GM04503 (cell line): ENCODE measurements at regions not wholly inside any gene's neighbourhood (a gene's known extent, or its start where the extent isn't known, plus 50 kb on each side); places are given as distances from the start of the nearest gene placed in this dataset.
"Not testable (repeated sequence)": the region's sequence is repeated elsewhere in the genome, so short reads cannot be mapped to it uniquely, and the experiment has no call there.

Experiments used
- DNase-seq: peaks from one replicate; pipeline ENCODE4 v3.0.0-alpha.2; 2012; ENCODE audit warnings: low read depth

DNA sequence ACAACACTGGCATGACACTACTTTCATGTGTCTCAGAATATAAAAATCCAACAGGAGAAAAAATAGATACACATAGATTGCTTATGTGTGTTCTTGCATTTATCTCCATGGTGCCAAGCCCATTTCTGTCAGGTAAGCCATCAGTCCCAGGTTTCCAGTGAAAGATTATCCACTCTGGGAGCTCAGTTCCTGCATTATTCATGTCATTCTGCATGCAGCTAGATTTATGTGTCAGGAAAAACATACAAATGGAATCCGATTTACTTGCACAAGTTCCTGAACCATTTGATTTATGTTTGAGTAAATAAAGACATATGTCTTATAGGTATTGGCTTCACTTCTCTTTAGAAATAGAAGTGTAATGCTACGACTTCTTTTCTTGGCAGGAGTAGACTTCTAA, 569.7 kb downstream of the KCNJ2 start:
- DNase-seq, result no peak

- not testable (repeated sequence) for DNase-seq
Measured at GRCh38 chr17:70746574-70746973, 577.2 kb downstream of the KCNJ2 start.

- no peak for DNase-seq
Measured at GRCh38 chr17:70750983-70751382, 581.7 kb downstream of the KCNJ2 start.

DNA sequence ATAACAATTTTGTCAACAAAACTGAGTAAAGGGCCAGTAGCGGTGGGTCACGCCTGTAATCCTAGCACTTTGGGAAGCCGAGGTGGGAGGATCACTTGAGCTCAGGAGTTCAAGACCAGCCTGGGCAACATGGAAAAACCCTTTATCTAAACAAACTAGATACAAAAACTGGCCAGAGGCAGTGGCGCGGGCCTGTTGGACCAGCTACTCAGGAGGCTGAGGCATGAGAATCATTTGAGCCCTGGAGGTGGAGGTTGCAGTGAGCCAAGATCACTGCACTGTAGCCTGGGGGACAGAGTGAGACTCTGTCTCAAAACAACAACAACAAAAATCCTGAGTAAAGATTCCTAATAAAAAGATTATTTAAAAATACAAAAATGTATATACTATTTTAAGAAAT, 583.1 kb downstream of the KCNJ2 start:
- DNase-seq, result not testable (repeated sequence)

DNA sequence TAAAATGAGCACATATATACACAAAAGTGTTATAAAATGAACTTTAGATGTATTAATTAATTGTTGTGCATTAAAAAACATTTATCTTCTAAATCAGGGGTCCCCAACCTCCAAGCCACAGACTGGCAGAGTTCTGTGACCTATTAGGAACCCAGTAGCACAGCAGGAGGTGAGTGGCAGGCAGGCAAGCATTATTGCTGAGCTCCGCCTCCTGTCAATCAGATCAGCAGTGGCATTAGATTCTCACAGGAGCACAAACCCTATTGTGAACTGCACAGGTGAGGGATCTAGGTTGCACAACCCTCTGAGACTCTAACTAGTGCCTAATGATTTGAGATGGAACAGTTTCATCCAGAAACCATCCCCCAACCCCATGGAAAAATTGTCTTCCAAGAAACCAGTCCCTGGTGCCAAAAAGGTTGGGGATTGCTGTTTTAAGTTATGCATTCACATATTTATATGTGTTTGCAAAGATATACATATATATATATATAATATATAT, 583.7 kb downstream of the KCNJ2 start:
- DNase-seq, result no peak

- no peak for DNase-seq
Measured at GRCh38 chr17:70763018-70763417, 593.7 kb downstream of the KCNJ2 start.

DNA sequence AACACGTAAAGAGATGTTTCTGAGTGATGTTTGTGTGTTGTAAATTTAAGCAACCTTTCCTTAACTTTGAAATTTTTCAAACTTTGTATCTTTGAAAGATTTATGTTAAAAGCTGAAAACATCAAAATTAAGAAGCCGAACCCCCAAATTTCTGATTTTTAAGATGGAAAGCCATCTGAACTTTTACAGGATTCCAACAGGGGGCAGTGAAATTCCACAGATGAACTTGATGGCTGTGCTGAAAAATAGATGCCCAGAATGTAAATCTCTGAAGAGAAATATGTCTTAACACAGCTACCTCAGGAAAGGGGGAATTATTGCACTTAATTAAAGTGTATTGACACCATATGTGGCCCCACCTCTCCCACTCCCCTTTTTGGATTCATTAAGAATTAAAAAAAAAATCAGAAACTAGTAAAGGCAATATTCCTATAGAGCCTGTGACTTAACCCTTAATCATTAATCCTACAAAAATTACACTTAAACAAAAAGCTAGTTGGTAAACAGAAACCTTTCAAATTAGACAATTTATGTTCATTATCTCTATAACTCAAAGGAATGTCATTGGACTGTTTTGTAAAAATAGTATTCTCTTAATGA, 597.9 kb downstream of the KCNJ2 start:
- DNase-seq, result no peak

- no peak for DNase-seq
Measured at GRCh38 chr17:70769956-70770355, 600.6 kb downstream of the KCNJ2 start.

DNA sequence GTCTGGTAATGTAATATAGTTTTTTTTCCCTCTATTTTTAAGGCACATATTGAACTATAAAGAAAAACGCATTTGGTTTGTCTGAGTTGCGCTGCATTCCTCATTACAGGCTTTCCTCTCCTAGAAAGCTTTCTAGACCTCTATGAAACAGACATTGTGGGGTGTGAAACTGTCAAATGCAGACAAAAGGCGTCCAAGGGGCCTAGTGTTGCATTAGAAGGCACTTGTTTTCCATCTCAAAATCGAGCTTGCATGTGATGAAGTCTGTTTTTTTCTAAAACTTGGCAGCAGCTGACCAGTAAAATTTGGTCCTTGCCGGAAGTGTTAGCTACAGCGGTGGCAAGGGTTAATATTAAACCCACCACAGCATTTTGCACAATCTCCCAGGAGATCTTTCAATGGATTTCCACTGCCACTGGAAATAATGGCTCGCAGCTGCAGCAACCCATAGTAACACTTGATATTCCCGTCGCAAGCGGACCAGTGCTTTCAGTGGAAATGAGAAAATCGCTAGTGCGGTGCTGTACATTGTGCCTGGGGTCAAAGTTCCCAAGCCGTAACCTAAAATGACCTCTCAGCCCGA, 602.6 kb downstream of the KCNJ2 start:
- DNase-seq, result no peak

DNA sequence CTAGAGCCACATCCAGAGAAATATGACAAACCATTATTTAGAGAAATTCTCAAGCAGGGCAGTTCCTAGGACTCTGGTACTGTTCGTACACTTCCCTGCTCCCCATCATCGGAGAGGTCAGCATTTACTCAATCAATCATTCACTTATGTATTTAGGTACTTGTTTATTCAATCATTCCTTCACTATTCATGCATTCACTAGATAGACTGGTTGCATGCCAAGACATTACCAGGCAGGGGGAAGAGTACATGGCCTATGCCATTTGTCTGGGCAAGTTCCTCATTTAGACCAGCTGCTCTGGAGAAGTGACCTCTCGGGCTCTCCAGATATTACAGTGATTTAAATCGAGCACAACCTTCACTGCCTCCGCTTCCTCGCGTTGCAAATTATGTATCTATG, 603.4 kb downstream of the KCNJ2 start:
- no peak for DNase-seq

- no peak for DNase-seq
Measured at GRCh38 chr17:70773258-70773657, 603.9 kb downstream of the KCNJ2 start.

DNA sequence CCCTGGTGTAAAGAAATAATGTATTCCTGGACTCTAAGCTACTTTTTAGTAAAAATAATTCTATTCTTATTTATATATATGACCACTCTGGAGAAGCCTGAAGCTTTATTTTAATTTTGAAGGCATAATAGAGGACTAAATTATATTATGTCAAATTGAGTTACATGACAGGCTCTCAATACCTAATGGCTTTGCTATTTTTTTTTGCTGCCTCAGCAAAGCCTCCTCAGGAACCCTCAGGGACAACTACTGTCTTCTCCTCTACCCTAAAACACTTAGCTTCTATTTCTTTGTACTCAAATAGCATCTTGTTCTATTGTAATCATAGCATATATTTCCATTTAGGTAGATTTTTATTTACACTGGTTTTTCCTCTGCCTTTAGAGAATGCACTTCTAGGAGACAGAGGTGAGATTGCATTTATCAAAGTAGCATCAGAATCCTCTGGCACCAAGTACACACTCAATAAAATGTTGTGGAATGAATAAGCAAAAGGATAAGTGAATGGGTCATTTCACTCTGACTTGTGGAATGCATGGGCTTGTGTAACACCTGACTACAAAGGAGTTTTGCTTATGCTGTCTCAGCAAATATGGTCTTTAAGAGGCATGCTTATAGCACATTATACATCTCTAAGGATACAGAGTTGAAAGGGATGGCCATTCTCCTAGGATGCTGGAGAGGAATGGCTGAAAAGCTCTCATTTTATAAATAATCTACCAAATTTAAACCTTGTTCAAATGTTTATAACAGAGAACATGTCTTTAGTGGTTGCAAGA, 605.2 kb downstream of the KCNJ2 start:
- no peak for DNase-seq

DNA sequence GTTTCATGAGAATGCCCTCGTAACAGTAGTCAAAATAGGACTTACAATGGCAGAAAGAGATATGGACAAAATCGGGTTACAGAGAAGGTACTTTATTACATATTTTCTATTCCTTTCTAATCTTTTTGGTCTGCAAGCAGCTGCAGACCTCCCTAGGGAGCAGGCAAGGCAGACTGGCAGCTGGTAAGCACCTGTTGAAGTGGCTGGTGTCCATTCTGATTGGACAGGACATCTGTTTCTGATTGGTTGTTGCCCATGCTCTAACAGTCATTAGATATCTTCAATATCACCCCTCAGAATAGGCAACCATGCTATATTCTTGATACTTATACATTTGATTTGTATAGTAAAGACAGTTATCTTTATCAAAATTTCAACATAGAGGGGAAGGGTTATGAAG, 606.3 kb downstream of the KCNJ2 start:
- no peak for DNase-seq

DNA sequence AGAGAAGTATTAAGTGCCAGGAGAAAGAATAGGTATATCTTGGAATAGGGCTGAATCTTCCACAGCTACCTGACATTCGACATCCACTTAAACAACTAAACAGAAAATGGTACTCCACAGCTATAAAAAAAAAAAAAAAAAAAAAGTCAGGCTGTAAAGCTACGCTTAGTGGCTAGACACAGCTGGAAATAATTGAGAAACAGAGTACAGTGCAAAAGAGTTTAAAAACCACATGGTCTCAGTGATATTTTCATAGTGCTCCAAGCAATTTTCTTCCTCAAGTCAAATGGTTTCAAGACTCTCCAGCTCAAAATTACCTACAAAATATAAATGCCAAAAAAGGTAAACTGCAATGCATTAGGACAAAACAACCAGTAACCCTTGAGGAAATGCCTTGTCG, 607.1 kb downstream of the KCNJ2 start:
- DNase-seq, result no peak

- no peak for DNase-seq
Measured at GRCh38 chr17:70780031-70780430, 610.7 kb downstream of the KCNJ2 start.

GRCh38 chr17:70786081-70786480, 616.7 kb downstream of the KCNJ2 start:
- DNase-seq, result no peak

DNA sequence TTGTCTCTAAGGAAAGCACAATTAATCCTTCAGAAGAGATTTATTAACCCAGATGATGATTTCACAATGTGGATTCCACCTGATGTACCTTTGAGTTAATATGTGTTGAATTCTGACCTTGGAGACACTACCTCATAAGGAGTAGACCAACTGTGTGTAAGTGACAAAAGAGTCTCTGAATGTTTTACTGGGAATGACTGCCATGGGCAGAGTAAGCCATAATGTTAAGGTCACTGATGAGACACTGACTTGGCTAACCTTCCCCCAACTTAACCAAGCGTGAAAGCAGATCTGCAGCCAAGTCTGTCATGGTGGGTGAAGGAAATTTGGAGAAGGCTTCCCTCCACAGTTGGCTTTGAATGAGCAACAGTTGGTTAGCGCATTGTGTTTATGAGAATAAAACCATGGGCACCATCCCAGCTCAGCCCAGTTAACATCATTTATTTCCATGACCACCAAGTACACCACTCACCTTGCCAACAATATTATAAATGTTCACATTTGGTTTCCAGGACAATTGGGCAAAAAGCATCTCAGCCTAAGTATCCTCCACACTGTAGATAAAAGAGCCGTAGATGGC, 618.5 kb downstream of the KCNJ2 start:
- no peak for DNase-seq

- no peak for DNase-seq
Measured at GRCh38 chr17:70791748-70792443, 622.6 kb downstream of the KCNJ2 start.

DNA sequence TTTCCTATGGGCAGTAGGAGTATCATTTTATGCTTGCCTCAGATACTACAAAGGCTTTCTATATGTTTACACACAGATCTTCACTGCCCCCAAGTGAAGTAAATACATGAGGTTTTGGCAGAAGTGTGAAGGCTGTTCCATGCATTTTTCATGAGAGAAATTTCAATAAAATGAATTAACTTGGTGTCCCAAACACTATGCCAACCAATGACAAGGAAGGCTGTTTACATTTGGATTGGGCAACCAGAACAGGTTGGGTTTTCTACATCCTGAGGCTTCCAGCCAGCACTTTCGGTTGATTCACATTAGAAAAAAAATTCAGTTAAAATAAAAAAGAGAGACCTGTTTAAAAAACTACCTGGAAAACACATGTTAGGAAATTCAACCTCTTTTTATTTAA, 625.4 kb downstream of the KCNJ2 start:
- DNase-seq, result no peak

GRCh38 chr17:70795620-70796019, 626.3 kb downstream of the KCNJ2 start:
- DNase-seq, result no peak

GRCh38 chr17:70796757-70797156, 627.4 kb downstream of the KCNJ2 start:
- DNase-seq, result no peak

DNA sequence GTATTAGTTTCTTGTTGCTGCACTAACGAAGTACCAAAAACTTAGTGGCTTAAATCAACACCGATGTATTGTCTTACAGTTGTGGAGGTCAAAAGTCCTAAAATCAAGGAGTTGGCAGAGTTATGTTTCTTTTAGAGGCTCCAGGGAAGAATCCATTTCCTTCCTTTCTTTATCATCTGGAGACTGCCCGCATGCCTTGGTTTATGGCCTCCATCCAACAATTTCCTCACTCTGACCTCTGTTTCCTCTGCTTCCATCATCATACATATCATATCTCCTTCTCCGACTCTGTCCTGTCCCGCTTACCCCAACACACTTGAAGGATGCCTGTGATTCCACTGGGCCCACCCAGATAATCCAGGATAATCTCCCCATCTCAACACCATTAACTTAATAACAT, 627.8 kb downstream of the KCNJ2 start:
- no peak for DNase-seq
